ENCODE measurements at regions not wholly inside any gene's neighbourhood (a gene's known extent, or its start where the extent isn't known, plus 50 kb on each side); places are given as distances from the start of the nearest gene placed in this dataset.

- TF ChIP-seq, protein P1, sequence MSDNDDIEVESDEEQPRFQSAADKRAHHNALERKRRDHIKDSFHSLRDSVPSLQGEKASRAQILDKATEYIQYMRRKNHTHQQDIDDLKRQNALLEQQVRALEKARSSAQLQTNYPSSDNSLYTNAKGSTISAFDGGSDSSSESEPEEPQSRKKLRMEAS (IDR thresholded peaks at IDR 0.05; ENCODE audit: low read depth, low read length): no peak
- TF ChIP-seq ELK1 (IDR thresholded peaks at IDR 0.05; ENCODE audit: low read depth, low read length) (no peak), ZBED1 (IDR thresholded peaks at IDR 0.05; ENCODE audit: borderline replicate concordance) (no peak), HDGF (IDR thresholded peaks at IDR 0.05) (no peak), LARP7 (IDR thresholded peaks at IDR 0.05) (no peak)
Observed at GRCh38 chr4:58214376-58214775, 1104.2 kb upstream of the IGFBP7 start (continued).

GRCh38 chr4:58209551-58209950, 1099.4 kb upstream of the IGFBP7 start:
- ChIA-PET CTCF (no interaction called here), RAD21 (ENCODE audit: unreplicated experiment) (no interaction called here), SMC1A (ENCODE audit: uncharacterized antibody, unreplicated experiment) (no interaction called here), POLR2A (no interaction called here)
- FAIRE-seq (no peak), DNase-seq (ENCODE audit: low read depth, low spot score) (no peak), ATAC-seq (no peak)
- Histone ChIP-seq H3K36me3 (ENCODE audit: control insufficient read depth in 2 of 2, insufficient read depth in 2 of 2, low read length in 1 of 2) (no peaks in the 10 kb centered on the region), H4K20me1 (ENCODE audit: control insufficient read depth, insufficient read depth) (no peaks in the 10 kb centered on the region), H3K4me3 (no peak overlapping the region), H3K27me3 (replicated peaks in 1 of 2; ENCODE audit: control insufficient read depth in 2 of 2, insufficient read depth in 2 of 2, low read length in 1 of 2) (no peaks in the 10 kb centered on the region), H2AFZ (ENCODE audit: control insufficient read depth, low read depth, low read length) (no peak overlapping the region), H3K9me3 (replicated peaks; ENCODE audit: control insufficient read depth, insufficient read depth, low read length) (no peaks in the 10 kb centered on the region), H3K9ac (ENCODE audit: control insufficient read depth, insufficient read depth, low read length) (no peak overlapping the region), H3K4me2 (ENCODE audit: control insufficient read depth, insufficient read depth) (no peak overlapping the region), H3K27ac (ENCODE audit: control insufficient read depth, insufficient read depth) (no peak overlapping the region), H3K79me2 (ENCODE audit: control insufficient read depth, insufficient read depth, low read length) (no peaks in the 10 kb centered on the region), H3K4me1 (ENCODE audit: control insufficient read depth, insufficient read depth, low read length) (no peaks in the 10 kb centered on the region)
- in situ Hi-C loops (cut with MboI) (no loop called here), intact Hi-C loops (cut with micrococcal nuclease; ENCODE audit: unreplicated experiment) (no loop called here)
- TF ChIP-seq, protein P2, sequence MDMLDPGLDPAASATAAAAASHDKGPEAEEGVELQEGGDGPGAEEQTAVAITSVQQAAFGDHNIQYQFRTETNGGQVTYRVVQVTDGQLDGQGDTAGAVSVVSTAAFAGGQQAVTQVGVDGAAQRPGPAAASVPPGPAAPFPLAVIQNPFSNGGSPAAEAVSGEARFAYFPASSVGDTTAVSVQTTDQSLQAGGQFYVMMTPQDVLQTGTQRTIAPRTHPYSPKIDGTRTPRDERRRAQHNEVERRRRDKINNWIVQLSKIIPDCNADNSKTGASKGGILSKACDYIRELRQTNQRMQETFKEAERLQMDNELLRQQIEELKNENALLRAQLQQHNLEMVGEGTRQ (IDR thresholded peaks at IDR 0.05; ENCODE audit: borderline replicate concordance, low read depth, low read length): no peak
- no peak for TF ChIP-seq PAX5 (IDR thresholded peaks at IDR 0.05; ENCODE audit: borderline replicate concordance, low read depth, low read length)
- 40% methylated on average over 2 of the region's 2 CpGs for WGBS (ENCODE audit: insufficient coverage, insufficient replicate concordance, low lambda C conversion rate, missing lambda C conversion rate)
- no TSS peak for BruUV-seq (replicated peaks)

All from GM12878 (cell line).